OCI-LY3 (cell line): ENCODE measurements at regions not wholly inside any gene's neighbourhood (a gene's known extent, or its start where the extent isn't known, plus 50 kb on each side); places are given as distances from the start of the nearest gene placed in this dataset.

ENCODE experiments used
- H2AFZ ChIP-seq: fragments of 200-600, 300-600 bp; shearing (Covaris generic); 2 replicates; pipeline ENCODE4 v1.6.0; 2014; ENCODE audit warnings: antibody characterized with exemption, low read depth, low read length
- H3K27ac ChIP-seq: fragments of 200-600, 300-600 bp; sonication (generic); 2 replicates; pipeline ENCODE4 v1.5.1; 2014; ENCODE audit warnings: mild to moderate bottlenecking, low read length, moderate library complexity, mixed read lengths
- H3K27me3 ChIP-seq: fragments of 200-600, 300-600 bp; sonication (generic); 2 replicates; pipeline ENCODE4 v1.6.1; 2014; ENCODE audit warnings: low read depth, low read length, mixed read lengths
- H3K36me3 ChIP-seq: fragments of 200-600, 300-600 bp; sonication (generic); replicated peaks from 2 replicates; pipeline ENCODE3; 2014; ENCODE audit warnings: low read depth, low read length, mixed read lengths
- H3K4me1 ChIP-seq: fragments of 300-600, 200-600 bp; sonication (generic); 2 replicates; pipeline ENCODE4 v1.6.1; 2014; ENCODE audit warnings: low read length, mixed read lengths
- H3K4me2 ChIP-seq: fragments of 200-600, 300-600 bp; sonication (generic); 2 replicates; pipeline ENCODE4 v1.6.1; 2014; ENCODE audit warnings: low read length, mixed read lengths
- H3K4me3 ChIP-seq: fragments of 300-600, 200-600 bp; sonication (generic); 2 replicates; pipeline ENCODE4 v1.5.1; 2014; ENCODE audit warnings: antibody characterized with exemption, mild to moderate bottlenecking, low read length, moderate library complexity
- H3K79me2 ChIP-seq: fragments of 300-600, 200-600 bp; shearing (Covaris generic); 2 replicates; pipeline ENCODE4 v1.6.1; 2014; ENCODE audit warnings: mild to moderate bottlenecking, low read length, mixed read lengths
- H3K9ac ChIP-seq: fragments of 300-600, 200-600 bp; shearing (Covaris generic); 2 replicates; pipeline ENCODE4 v1.6.0; 2014; ENCODE audit warnings: mild to moderate bottlenecking, low read length, moderate library complexity
- H3K9me3 ChIP-seq: fragments of 200-600, 300-600 bp; shearing (Covaris generic); 2 replicates; pipeline ENCODE4 v1.6.1; 2014; ENCODE audit warnings: low read length, mixed read lengths; ENCODE audit not compliant: insufficient read depth
- H4K20me1 ChIP-seq: fragments of 200-600, 300-600 bp; sonication (generic); 2 replicates; pipeline ENCODE4 v1.6.1; 2016; ENCODE audit warnings: low read length, mixed read lengths; ENCODE audit not compliant: insufficient read depth
- EZH2phosphoT487 ChIP-seq: fragments of 200-600 bp; shearing (Covaris generic); IDR thresholded peaks from 2 replicates; pipeline ENCODE4 v1.6.1; 2018; ENCODE audit warnings: antibody characterized with exemption, mixed run types, low read depth
- TF ChIP-seq, protein P1 (sequence below): fragments of 200-600, 300-600 bp; sonication (generic); IDR thresholded peaks from 2 replicates; pipeline ENCODE4 v1.5.1; 2014; ENCODE audit warnings: antibody characterized with exemption, low read length, low read depth

DNA sequence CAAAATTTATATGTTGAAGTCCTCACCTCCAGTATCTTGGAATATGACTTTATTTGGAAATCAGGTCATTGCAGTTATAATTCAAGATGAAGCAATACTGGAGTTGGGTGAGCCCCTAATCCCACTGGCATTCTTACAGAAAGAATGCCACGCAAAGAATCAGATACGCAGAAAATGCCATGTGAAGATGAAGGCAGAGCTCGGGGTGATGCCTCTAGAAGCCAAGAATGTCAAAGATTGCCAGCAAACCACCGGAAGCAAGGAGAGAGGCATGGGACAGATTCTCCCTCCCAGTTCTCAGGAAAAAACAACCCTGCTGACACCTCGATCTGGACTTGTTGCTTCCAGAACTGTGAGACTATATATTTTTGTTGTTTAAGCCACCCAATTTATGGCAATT lies 273.4 kb upstream of the CITED2 start:
- H3K4me2 ChIP-seq = no peak overlapping the region
- no peak overlapping the region for H3K27ac ChIP-seq
- no peak overlapping the region for H2AFZ ChIP-seq
- peaks cover 6% of the 10 kb centered on the region; the same call in 1 of the 2 replicates for H3K4me1 ChIP-seq
- no peaks in the 10 kb centered on the region for H3K9me3 ChIP-seq
- no peak overlapping the region for H3K9ac ChIP-seq
- no peaks in the 10 kb centered on the region for H3K79me2 ChIP-seq
- H3K36me3 ChIP-seq = no peaks in the 10 kb centered on the region
- no peaks in the 10 kb centered on the region for H4K20me1 ChIP-seq
- TF ChIP-seq, protein P1, sequence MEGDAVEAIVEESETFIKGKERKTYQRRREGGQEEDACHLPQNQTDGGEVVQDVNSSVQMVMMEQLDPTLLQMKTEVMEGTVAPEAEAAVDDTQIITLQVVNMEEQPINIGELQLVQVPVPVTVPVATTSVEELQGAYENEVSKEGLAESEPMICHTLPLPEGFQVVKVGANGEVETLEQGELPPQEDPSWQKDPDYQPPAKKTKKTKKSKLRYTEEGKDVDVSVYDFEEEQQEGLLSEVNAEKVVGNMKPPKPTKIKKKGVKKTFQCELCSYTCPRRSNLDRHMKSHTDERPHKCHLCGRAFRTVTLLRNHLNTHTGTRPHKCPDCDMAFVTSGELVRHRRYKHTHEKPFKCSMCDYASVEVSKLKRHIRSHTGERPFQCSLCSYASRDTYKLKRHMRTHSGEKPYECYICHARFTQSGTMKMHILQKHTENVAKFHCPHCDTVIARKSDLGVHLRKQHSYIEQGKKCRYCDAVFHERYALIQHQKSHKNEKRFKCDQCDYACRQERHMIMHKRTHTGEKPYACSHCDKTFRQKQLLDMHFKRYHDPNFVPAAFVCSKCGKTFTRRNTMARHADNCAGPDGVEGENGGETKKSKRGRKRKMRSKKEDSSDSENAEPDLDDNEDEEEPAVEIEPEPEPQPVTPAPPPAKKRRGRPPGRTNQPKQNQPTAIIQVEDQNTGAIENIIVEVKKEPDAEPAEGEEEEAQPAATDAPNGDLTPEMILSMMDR = no peak
- no peak for TF ChIP-seq EZH2phosphoT487
- H3K27me3 ChIP-seq = no peaks in the 10 kb centered on the region
- H3K4me3 ChIP-seq = no peak overlapping the region

DNA sequence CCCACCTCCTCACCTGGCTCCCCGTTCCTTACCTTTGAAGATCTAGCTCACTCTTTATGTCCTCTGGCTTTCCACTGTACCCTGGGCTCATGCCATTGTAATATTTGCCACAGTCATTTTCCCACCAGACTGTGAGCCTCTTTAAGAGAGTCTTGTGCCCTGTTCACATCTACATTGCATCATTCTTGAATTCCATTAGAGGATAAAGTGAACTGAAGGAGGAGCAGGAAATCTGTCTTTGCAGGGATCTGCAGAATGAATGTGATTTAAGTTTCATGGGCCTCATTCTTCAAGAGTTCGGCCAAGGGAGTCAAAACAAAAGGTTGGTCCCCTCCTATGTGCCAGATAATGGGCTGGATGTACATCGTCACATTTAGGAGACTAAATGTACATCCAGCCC lies 272.6 kb upstream of the CITED2 start:
- H4K20me1 ChIP-seq = no peaks in the 10 kb centered on the region
- TF ChIP-seq, protein P1 = no peak
- no peak for TF ChIP-seq EZH2phosphoT487
- no peaks in the 10 kb centered on the region for H3K27me3 ChIP-seq
- no peaks in the 10 kb centered on the region for H3K9me3 ChIP-seq
- peaks cover 6% of the 10 kb centered on the region; the same call in 1 of the 2 replicates for H3K4me1 ChIP-seq
- H3K79me2 ChIP-seq = no peaks in the 10 kb centered on the region
- no peak overlapping the region for H3K27ac ChIP-seq
- no peaks in the 10 kb centered on the region for H3K36me3 ChIP-seq
- no peak overlapping the region for H3K4me2 ChIP-seq
- H2AFZ ChIP-seq = no peak overlapping the region
- H3K9ac ChIP-seq = no peak overlapping the region
- no peak overlapping the region for H3K4me3 ChIP-seq

DNA sequence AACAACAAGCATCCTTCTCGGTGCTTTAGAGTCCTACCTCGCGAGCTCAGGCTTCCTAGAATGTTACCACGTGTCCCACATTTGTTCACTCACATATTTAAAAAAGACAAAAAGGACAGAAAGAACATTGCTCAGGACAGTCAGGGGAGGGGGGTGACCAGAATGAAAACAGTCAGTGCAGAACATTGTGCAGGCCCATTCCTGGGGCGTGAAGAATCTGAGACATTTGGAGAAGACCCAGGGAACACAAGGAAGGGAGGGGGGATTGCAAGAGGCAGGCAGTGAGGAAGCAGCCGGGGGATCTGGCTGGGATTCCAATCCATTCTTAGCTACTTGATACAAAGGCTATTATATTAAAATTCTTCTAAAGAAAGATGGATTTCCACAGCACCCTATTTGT lies 270.4 kb upstream of the CITED2 start:
- H3K27ac ChIP-seq = no peak overlapping the region
- no peaks in the 10 kb centered on the region for H3K27me3 ChIP-seq
- no peaks in the 10 kb centered on the region for H3K79me2 ChIP-seq
- no peaks in the 10 kb centered on the region for H4K20me1 ChIP-seq
- TF ChIP-seq, protein P1 = no peak
- no peak for TF ChIP-seq EZH2phosphoT487
- no peak overlapping the region for H3K4me3 ChIP-seq
- H3K4me1 ChIP-seq = peaks cover 6% of the 10 kb centered on the region; the same call in 1 of the 2 replicates
- no peak overlapping the region for H2AFZ ChIP-seq
- no peak overlapping the region for H3K4me2 ChIP-seq
- H3K9ac ChIP-seq = no peak overlapping the region
- H3K36me3 ChIP-seq = no peaks in the 10 kb centered on the region
- no peaks in the 10 kb centered on the region for H3K9me3 ChIP-seq

DNA sequence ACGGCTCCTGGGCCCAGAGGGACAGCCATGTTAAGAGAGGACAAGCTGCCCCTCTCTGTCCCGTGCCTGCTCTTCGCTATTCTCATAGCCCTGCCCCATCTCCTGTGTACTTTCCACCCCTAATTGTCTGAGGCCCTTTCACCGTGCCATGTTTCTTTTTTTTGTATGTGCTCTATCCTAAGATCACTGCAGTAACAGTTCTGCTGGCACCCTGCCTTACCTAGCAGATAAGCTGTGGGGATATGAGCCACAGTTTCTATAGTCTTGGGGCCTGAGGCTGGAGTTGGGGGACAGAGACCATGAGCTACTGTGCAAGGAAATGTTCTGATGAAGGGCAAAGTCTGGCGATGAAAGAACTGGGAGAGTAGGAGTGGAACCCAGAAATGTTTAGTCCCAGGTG lies 269.5 kb upstream of the CITED2 start:
- Histone ChIP-seq H3K9me3 (no peaks in the 10 kb centered on the region), H3K4me1 (peaks cover 6% of the 10 kb centered on the region; the same call in 1 of the 2 replicates), H3K27ac (no peak overlapping the region), H4K20me1 (no peaks in the 10 kb centered on the region), H2AFZ (no peak overlapping the region), H3K4me3 (no peak overlapping the region), H3K36me3 (no peaks in the 10 kb centered on the region), H3K9ac (no peak overlapping the region), H3K79me2 (no peaks in the 10 kb centered on the region), H3K27me3 (no peaks in the 10 kb centered on the region), H3K4me2 (no peak overlapping the region)
- TF ChIP-seq EZH2phosphoT487 = no peak
- TF ChIP-seq, protein P1 = no peak
